Putamen (tissue), 1 donor: ENCODE measurements at regions not wholly inside any gene's neighbourhood (a gene's known extent, or its start where the extent isn't known, plus 50 kb on each side); places are given as distances from the start of the nearest gene placed in this dataset.

Experiments
- DNase-seq: peaks from one replicate; pipeline ENCODE4 v3.0.0-alpha.2; 2016; ENCODE audit warnings: low spot score

GRCh38 chr2:65536596-65536995, 104.2 kb upstream of the SPRED2 start:
- no peak for DNase-seq

DNA sequence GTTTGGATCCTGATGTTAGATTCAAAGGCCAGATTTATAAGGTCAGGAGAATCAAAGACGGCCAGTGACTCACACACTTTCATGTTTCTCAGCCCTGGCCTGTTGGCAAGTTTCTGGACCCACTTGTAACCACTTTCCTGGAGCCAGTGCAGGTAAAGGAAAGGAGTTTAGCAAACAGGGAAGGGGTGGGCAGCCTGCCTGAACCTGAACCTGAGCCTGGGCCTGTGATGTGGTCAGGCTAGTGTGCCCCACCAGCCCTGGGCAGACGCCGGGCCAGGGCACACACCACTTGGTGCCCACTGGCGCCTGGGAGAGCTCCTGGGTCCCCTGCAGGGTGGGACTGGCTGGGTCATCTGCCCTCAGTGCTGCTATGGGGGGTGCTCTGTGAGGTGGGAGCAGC, 100.5 kb upstream of the SPRED2 start:
- no peak for DNase-seq

GRCh38 chr2:65532326-65532725, 99.9 kb upstream of the SPRED2 start:
- no peak for DNase-seq

DNA sequence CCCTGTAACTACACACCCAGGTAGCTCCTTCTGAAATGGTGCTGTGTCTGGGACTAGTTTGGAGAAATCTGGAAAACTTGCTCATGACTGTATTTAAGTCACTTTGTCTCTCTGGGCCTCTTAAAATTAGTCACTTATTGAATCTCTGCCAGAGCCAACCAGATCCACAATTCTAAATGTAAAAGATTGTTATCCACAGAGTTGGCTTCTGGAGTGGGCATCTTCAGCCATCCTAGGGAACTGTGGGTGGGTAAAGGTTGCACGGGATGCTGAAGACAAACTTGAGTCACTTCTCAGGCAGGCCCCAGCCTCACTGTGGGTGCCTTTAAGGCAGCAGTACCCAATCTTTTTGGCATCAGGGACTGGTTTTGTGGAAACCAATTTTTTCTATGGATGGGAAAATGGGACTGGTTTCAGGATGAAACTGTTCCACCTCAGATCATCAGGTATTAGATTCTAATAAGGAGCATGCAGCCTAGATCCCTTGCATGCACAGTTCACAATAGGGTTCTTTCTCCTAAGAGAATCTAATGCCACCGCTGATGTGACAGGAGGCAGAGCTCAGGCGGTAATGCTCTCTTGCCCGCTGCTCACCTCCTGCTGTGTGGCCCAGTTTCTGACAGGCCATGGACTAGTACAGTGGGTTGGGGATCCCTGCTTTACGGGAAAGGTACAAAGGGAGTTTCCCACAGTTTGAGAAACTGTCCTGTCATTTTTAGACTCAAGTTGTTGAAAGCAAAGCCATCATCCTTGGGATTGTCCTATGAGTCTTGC, 98.3 kb upstream of the SPRED2 start:
- no peak for DNase-seq

- DNase-seq, result no peak
Measured at GRCh38 chr2:65529419-65529818, 97.0 kb upstream of the SPRED2 start.

- no peak for DNase-seq
Measured at GRCh38 chr2:65528241-65528574, 95.8 kb upstream of the SPRED2 start.

DNA sequence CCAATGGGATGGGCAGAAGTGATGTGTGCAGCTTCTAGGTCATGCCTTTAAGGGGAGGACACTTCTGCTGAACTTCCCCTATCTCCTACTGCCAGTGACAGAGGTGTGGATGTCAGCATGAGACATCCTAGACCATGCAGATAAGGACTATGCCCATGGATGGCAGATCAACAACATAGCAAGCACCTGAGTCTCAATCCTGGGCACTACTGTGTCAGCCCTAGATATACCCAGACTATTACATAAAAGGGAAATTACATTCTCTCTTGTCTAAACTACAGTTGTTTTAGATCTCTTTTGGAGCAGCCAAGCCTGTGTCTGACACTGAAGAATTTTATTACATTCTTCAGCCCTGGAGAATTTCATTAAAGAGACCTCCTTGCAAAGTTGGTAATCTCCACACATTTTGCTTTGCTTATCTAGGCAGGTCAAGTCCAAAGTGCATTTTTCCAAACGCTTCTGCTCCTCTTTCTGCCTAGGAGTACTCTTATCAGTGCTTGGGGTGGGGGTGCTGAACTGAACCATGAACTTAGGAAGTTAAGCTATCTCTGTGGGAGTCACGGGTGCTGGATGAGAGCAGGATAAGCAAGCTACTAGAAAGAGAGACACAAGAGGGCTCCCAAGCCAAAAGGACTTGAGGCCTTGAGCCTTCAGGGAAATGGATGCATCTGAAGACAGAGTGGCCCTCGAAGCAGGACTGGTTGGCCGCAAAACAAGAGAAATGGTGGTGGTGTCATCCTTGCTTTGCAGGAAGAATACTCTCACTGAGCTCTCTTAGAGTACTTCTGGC, 95.2 kb upstream of the SPRED2 start:
- no peak for DNase-seq

GRCh38 chr2:65525616-65526231, 93.3 kb upstream of the SPRED2 start:
- no peak for DNase-seq

GRCh38 chr2:65522922-65523321, 90.5 kb upstream of the SPRED2 start:
- no peak for DNase-seq

GRCh38 chr2:65518751-65519150, 86.4 kb upstream of the SPRED2 start:
- no peak for DNase-seq

GRCh38 chr2:65514555-65515195, 82.3 kb upstream of the SPRED2 start:
- no peak for DNase-seq

GRCh38 chr2:65512783-65513182, 80.4 kb upstream of the SPRED2 start:
- DNase-seq, result no peak

- no peak for DNase-seq
Measured at GRCh38 chr2:65511306-65511705, 78.9 kb upstream of the SPRED2 start.

- DNase-seq, result no peak
Measured at GRCh38 chr2:65508225-65508624, 75.8 kb upstream of the SPRED2 start.

- DNase-seq, result no peak
Measured at GRCh38 chr2:65507102-65508069, 75.0 kb upstream of the SPRED2 start.

DNA sequence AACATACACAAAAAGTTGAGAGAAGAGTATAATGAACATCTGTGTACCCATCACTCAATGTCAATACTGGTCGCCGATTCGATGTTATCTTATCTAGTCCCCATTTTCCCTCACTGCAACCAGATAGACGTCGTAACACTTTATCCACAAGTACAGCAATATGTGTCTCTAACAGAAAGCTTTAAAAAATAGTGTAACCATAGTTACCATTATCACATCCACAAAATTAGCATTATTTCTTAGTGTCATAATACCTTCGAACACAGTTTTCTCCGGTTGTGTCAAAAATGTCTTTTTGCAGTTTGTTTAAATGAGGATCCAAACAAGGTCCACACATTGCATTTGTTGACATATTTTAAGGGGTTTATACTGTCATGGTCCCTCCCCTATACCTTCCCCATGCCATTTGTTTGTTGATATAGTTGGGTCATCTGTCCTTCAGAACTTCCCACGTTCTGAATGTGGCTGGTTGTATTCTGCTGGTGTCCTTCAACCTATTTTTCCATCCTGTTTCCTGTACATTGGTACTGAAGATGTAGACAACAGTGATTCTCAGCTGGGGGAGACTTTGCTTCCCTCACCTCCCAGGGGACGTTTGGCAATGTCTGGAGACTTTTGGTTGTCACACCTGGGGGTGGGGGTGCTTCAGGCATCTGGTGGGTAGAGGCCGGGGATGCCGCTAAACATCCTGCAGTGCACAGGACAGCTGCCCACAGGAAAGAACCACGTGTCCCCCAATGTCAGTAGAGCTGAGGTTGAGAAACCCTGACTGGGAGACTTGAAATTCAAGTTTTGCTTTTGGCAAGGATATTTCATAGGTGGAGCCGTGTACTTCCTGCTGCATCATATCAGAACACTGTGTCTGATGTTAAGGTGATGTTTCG, 72.7 kb upstream of the SPRED2 start:
- no peak for DNase-seq

GRCh38 chr2:65504201-65504600, 71.8 kb upstream of the SPRED2 start:
- peak; percentile 38 for DNase-seq

GRCh38 chr2:65503746-65504145, 71.3 kb upstream of the SPRED2 start:
- DNase-seq, result peak; percentile 58

- DNase-seq, result no peak
Measured at GRCh38 chr2:65501836-65502235, 69.4 kb upstream of the SPRED2 start.

DNA sequence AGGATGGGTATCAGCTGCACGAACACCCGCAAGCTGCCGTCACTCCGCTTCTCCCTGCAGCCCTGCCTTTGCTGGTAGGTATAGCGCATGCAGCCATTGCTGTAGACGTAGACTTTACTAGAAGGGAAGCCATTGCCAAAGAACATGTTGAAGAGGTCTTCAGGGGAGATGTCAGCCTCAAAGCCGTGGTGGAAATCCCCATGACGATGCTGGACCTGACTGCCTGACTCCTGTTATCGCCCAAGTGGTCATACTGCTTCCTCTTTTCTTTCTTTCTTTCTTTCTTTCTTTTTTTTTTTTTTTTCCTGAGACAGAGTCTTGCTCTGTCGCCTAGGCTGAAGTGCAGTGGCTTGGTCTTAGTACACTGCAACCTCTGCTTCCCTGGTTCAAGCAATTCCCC, 68.7 kb upstream of the SPRED2 start:
- DNase-seq, result no peak
